ENCODE measurements at regions not wholly inside any gene's neighbourhood (a gene's known extent, or its start where the extent isn't known, plus 50 kb on each side); places are given as distances from the start of the nearest gene placed in this dataset.

DNA sequence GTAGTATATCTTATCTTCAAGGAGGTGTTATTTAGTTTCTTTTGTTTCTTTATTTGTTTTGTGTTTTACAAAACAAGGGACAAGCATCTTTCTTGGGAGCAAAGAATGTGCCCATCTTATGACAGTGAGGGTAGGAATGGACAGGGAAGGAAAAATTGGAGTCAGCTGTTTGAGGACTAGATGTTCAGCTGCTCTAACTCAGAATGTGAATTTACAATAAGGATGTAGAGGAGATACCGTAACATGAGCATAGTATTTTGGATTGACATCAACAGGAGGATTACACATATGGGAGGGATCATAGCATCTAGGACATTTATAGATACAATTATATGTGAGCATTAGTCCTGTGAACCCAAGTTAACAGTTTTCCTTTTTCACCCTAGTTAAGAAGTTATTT, 89.0 kb upstream of the GK2 start:
- no peaks in the 10 kb centered on the region for H3K9me3 Mint-ChIP-seq
- ChIA-PET CTCF (no interaction called here), POLR2A (no interaction called here)
- DNase-seq, result no peak
- H3K4me3 Mint-ChIP-seq, result no peak overlapping the region
- peaks cover 2% of the 10 kb centered on the region for H3K27me3 Mint-ChIP-seq
- no peaks in the 10 kb centered on the region for H3K4me1 Mint-ChIP-seq (ENCODE audit: low read depth)
- H3K27ac Mint-ChIP-seq, result no peak overlapping the region
- intact Hi-C loops (cut with micrococcal nuclease), result no loop called here
- H3K36me3 Mint-ChIP-seq, result no peaks in the 10 kb centered on the region

GRCh38 chr4:79495447-79495846, 87.4 kb upstream of the GK2 start:
- H3K27ac Mint-ChIP-seq, result no peak overlapping the region
- peaks cover 2% of the 10 kb centered on the region for H3K27me3 Mint-ChIP-seq
- CTCF ChIA-PET, result no interaction called here
- H3K4me3 Mint-ChIP-seq, result no peak overlapping the region
- H3K4me1 Mint-ChIP-seq (ENCODE audit: low read depth), result no peaks in the 10 kb centered on the region
- POLR2A ChIA-PET, result no interaction called here
- no peaks in the 10 kb centered on the region for H3K9me3 Mint-ChIP-seq
- intact Hi-C loops (cut with micrococcal nuclease), result no loop called here
- H3K36me3 Mint-ChIP-seq, result no peaks in the 10 kb centered on the region
- DNase-seq, result no peak

DNA sequence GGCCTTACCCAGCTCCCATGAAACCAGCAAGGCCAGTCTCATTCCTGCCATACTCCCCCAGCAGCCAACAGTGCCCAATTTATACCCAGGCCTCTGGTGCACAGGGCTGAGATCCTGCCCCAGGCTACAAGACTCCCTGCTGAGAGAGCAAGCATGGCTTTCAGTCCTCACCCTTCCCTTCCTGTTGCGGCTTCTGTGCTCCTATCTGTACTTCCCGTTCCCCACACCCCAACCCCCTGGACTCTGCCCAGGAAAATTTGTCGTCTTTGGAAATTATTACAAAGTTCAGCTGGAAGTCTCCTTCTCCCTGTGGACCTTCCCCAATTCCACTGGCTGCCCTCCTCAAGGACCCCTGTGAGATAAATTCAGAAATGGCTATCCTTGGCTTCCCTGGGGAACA, 84.1 kb upstream of the GK2 start:
- H3K4me1 Mint-ChIP-seq (ENCODE audit: low read depth), result no peaks in the 10 kb centered on the region
- DNase-seq, result no peak
- intact Hi-C loops (cut with micrococcal nuclease), result no loop called here
- ChIA-PET POLR2A (no interaction called here), CTCF (no interaction called here)
- H3K27ac Mint-ChIP-seq, result no peak overlapping the region
- no peak overlapping the region for H3K4me3 Mint-ChIP-seq
- H3K36me3 Mint-ChIP-seq, result no peaks in the 10 kb centered on the region
- H3K9me3 Mint-ChIP-seq, result no peaks in the 10 kb centered on the region
- peaks cover 2% of the 10 kb centered on the region for H3K27me3 Mint-ChIP-seq

- ChIA-PET CTCF (no interaction called here), POLR2A (no interaction called here)
- Mint-ChIP-seq H3K36me3 (no peaks in the 10 kb centered on the region), H3K4me1 (ENCODE audit: low read depth) (no peaks in the 10 kb centered on the region), H3K27ac (no peak overlapping the region), H3K27me3 (peaks cover 2% of the 10 kb centered on the region), H3K4me3 (no peak overlapping the region), H3K9me3 (no peaks in the 10 kb centered on the region)
- DNase-seq, result no peak
- intact Hi-C loops (cut with micrococcal nuclease), result no loop called here
Observed at GRCh38 chr4:79489506-79489905, 81.5 kb upstream of the GK2 start.

- intact Hi-C loops (cut with micrococcal nuclease), result no loop called here
- H3K36me3 Mint-ChIP-seq, result no peaks in the 10 kb centered on the region
Observed at GRCh38 chr4:79476196-79476595, 68.2 kb upstream of the GK2 start.

GRCh38 chr4:79473439-79473724, 65.4 kb upstream of the GK2 start:
- no peaks in the 10 kb centered on the region for H3K27me3 Mint-ChIP-seq
- H3K4me1 Mint-ChIP-seq (ENCODE audit: low read depth), result no peaks in the 10 kb centered on the region
- no peaks in the 10 kb centered on the region for H3K36me3 Mint-ChIP-seq
- ChIA-PET CTCF (no interaction called here), POLR2A (no interaction called here)
- no peak overlapping the region for H3K4me3 Mint-ChIP-seq
- intact Hi-C loops (cut with micrococcal nuclease), result no loop called here
- no peaks in the 10 kb centered on the region for H3K9me3 Mint-ChIP-seq
- no peak overlapping the region for H3K27ac Mint-ChIP-seq
- DNase-seq, result no peak

More at GRCh38 chr4:79476196-79476595, 68.2 kb upstream of the GK2 start:
- no peaks in the 10 kb centered on the region for H3K4me1 Mint-ChIP-seq (ENCODE audit: low read depth)
- H3K4me3 Mint-ChIP-seq, result no peak overlapping the region
- H3K27me3 Mint-ChIP-seq, result no peaks in the 10 kb centered on the region
- H3K9me3 Mint-ChIP-seq, result no peaks in the 10 kb centered on the region
- ChIA-PET CTCF (no interaction called here), POLR2A (no interaction called here)
- no peak overlapping the region for H3K27ac Mint-ChIP-seq
- DNase-seq, result no peak

GRCh38 chr4:79472693-79473438, 64.8 kb upstream of the GK2 start:
- no peak for DNase-seq
- CTCF ChIA-PET, result no interaction called here
- Mint-ChIP-seq H3K27ac (no peak overlapping the region), H3K4me3 (no peak overlapping the region), H3K36me3 (no peaks in the 10 kb centered on the region), H3K9me3 (no peaks in the 10 kb centered on the region), H3K4me1 (ENCODE audit: low read depth) (no peaks in the 10 kb centered on the region), H3K27me3 (no peaks in the 10 kb centered on the region)
- intact Hi-C loops (cut with micrococcal nuclease), result no loop called here
- POLR2A ChIA-PET, result no interaction called here

DNA sequence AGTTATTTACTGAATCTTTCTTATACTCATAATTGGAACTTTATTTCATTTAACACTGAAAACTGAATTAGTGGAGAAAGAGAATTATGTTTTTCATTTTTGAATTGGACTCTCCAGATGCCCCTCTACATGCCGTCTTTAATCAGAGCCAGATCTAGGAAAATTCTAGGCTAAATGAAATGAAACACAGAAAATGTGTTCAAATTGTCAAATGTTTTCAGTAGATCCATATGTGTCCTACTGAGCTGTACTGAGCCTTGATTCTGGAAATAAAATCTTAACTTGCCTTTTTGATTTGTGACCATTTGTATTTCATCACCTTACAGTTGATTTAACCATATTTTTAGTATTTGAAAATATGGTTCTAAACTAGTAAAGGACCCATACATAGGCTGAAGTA, 64.0 kb upstream of the GK2 start:
- H3K4me1 Mint-ChIP-seq (ENCODE audit: low read depth), result no peaks in the 10 kb centered on the region
- H3K9me3 Mint-ChIP-seq, result no peaks in the 10 kb centered on the region
- POLR2A ChIA-PET, result no interaction called here
- H3K36me3 Mint-ChIP-seq, result no peaks in the 10 kb centered on the region
- intact Hi-C loops (cut with micrococcal nuclease), result no loop called here
- no peaks in the 10 kb centered on the region for H3K27me3 Mint-ChIP-seq
- no peak overlapping the region for H3K27ac Mint-ChIP-seq
- no peak overlapping the region for H3K4me3 Mint-ChIP-seq
- no peak for DNase-seq
- CTCF ChIA-PET, result no interaction called here

- no peaks in the 10 kb centered on the region for H3K4me1 Mint-ChIP-seq (ENCODE audit: low read depth)
- intact Hi-C loops (cut with micrococcal nuclease), result no loop called here
- H3K9me3 Mint-ChIP-seq, result no peaks in the 10 kb centered on the region
- ChIA-PET POLR2A (no interaction called here), CTCF (no interaction called here)
- no peak overlapping the region for H3K4me3 Mint-ChIP-seq
- DNase-seq, result no peak
- H3K27me3 Mint-ChIP-seq, result no peaks in the 10 kb centered on the region
- no peak overlapping the region for H3K27ac Mint-ChIP-seq
- no peaks in the 10 kb centered on the region for H3K36me3 Mint-ChIP-seq
Observed at GRCh38 chr4:79471309-79471708, 63.3 kb upstream of the GK2 start.

GRCh38 chr4:79467246-79467932, 59.4 kb upstream of the GK2 start:
- Mint-ChIP-seq H3K27me3 (no peaks in the 10 kb centered on the region), H3K27ac (no peak overlapping the region), H3K36me3 (no peaks in the 10 kb centered on the region), H3K4me3 (no peak overlapping the region), H3K4me1 (ENCODE audit: low read depth) (no peaks in the 10 kb centered on the region), H3K9me3 (no peaks in the 10 kb centered on the region)
- CTCF ChIA-PET, result no interaction called here
- intact Hi-C loops (cut with micrococcal nuclease), result no loop called here
- DNase-seq, result no peak
- POLR2A ChIA-PET, result no interaction called here

DNA sequence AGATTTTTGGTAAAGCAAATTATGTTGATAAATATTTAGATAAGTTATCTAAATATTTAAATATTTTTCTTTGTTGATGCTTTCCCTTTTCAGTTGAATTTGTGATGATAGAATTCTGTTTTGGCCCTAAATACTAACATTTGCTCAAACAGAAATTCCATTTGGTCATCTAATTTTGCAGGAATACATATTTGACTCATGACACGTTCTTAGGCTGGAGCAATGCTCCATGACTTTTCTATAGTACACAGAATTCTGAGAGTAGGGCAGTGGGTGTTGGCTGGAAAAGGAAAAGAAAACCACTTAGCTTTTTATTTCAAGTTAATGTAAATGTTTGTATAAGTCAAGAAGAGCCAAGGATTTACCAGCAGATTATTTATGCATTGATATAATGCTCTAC, 58.6 kb upstream of the GK2 start:
- DNase-seq, result no peak
- H3K27ac Mint-ChIP-seq, result no peak overlapping the region
- no peaks in the 10 kb centered on the region for H3K4me1 Mint-ChIP-seq (ENCODE audit: low read depth)
- no peaks in the 10 kb centered on the region for H3K9me3 Mint-ChIP-seq
- intact Hi-C loops (cut with micrococcal nuclease), result no loop called here
- H3K4me3 Mint-ChIP-seq, result no peak overlapping the region
- POLR2A ChIA-PET, result no interaction called here
- H3K27me3 Mint-ChIP-seq, result no peaks in the 10 kb centered on the region
- CTCF ChIA-PET, result no interaction called here
- H3K36me3 Mint-ChIP-seq, result no peaks in the 10 kb centered on the region

Data from activated CD4-positive, alpha-beta memory T cell treated with anti-CD3 and anti-CD28 coated beads for 36 hours (primary cell).